Spleen (tissue), 7 donors: ENCODE measurements at regions not wholly inside any gene's neighbourhood (a gene's known extent, or its start where the extent isn't known, plus 50 kb on each side); places are given as distances from the start of the nearest gene placed in this dataset.

Experiments
- POLR2AphosphoS5 ChIP-seq, 3 donors: sonication (generic); formaldehyde crosslinking; IDR thresholded peaks; one replicate each; pipeline ENCODE4 v1.5.1; 2017; ENCODE audit warnings: antibody characterized with exemption in 3 of 3
- TF ChIP-seq, protein P1 (sequence below), 11 experiments: fragments of 200-600 bp in 7 of 11; fragments of 450-650 bp in 4 of 11; sonication (generic) in 4 of 11; IDR thresholded peaks in 8 of 11; conservative IDR thresholded peaks in 3 of 11; 1 replicate in 7 of 11; 2 replicates in 4 of 11; pipeline versions ENCODE4 v1.4.0 to v1.8.0; 2016 to 2021; ENCODE audit warnings: antibody characterized with exemption in 11 of 11, inconsistent platforms in 4 of 11, mild to moderate bottlenecking in 1 of 11
- donor health status: DM: no; HTN: no; CAD: no; lungs with moderate emphysema.
- donor health status: DM: no; HTN: no; CAD: no.
- donor health status: DM: no; HTN: no; CAD: no.

DNA sequence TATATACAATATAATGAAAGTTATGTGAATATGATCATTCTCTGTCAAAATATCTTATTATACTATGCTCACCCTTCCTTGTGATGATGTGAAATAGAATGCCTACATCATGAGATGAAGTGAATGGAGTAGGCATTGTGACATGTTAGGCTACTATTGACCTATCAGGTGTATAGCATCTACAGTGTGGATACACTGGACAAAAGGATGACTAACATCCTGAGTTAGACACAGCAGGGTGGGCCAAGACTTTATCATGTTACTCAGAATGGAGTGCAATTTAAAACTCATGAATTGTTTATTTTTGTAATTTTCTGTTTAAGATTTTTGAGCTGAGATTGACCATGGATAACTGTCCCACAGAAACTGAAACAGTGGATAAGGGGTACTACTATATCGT, 53.4 kb upstream of the NAV3 start:
- TF ChIP-seq, protein P1, sequence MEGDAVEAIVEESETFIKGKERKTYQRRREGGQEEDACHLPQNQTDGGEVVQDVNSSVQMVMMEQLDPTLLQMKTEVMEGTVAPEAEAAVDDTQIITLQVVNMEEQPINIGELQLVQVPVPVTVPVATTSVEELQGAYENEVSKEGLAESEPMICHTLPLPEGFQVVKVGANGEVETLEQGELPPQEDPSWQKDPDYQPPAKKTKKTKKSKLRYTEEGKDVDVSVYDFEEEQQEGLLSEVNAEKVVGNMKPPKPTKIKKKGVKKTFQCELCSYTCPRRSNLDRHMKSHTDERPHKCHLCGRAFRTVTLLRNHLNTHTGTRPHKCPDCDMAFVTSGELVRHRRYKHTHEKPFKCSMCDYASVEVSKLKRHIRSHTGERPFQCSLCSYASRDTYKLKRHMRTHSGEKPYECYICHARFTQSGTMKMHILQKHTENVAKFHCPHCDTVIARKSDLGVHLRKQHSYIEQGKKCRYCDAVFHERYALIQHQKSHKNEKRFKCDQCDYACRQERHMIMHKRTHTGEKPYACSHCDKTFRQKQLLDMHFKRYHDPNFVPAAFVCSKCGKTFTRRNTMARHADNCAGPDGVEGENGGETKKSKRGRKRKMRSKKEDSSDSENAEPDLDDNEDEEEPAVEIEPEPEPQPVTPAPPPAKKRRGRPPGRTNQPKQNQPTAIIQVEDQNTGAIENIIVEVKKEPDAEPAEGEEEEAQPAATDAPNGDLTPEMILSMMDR (IDR thresholded peaks at IDR 0.05 in 8 of 11, conservative IDR thresholded peaks at IDR 0.05 in 3 of 11), result no peak
- no peak for TF ChIP-seq POLR2AphosphoS5 (IDR thresholded peaks at IDR 0.05)
